Loucy (cell line): ENCODE measurements at regions not wholly inside any gene's neighbourhood (a gene's known extent, or its start where the extent isn't known, plus 50 kb on each side); places are given as distances from the start of the nearest gene placed in this dataset.

Experiments used
- H2AFZ ChIP-seq: fragments of 200-600 bp; sonication (generic); 2 replicates; pipeline ENCODE4 v1.6.0; 2016; ENCODE audit warnings: antibody characterized with exemption, mild to moderate bottlenecking, low read length, moderate library complexity
- H3F3A ChIP-seq: fragments of 200-600 bp; 2 replicates; pipeline ENCODE4 v1.6.0; 2016; ENCODE audit warnings: antibody characterized with exemption, low read depth, mild to moderate bottlenecking
- H3K27me3 ChIP-seq: fragments of 200-600 bp; sonication (generic); 2 replicates; pipeline ENCODE4 v1.6.1; 2014; ENCODE audit warnings: low read length, mild to moderate bottlenecking; ENCODE audit not compliant: insufficient read depth, poor library complexity, severe bottlenecking
- H3K36me3 ChIP-seq: fragments of 200-600 bp; sonication (generic); 2 replicates; pipeline ENCODE4 v1.6.1; 2016; ENCODE audit warnings: low read length; ENCODE audit not compliant: insufficient read depth
- H3K4me1 ChIP-seq: fragments of 200-600 bp; sonication (generic); 2 replicates; pipeline ENCODE4 v1.5.1; 2014; ENCODE audit warnings: low read length, mild to moderate bottlenecking; ENCODE audit not compliant: insufficient read depth, poor library complexity, severe bottlenecking
- H3K4me2 ChIP-seq: fragments of 200-600 bp; sonication (generic); 2 replicates; pipeline ENCODE4 v1.6.0; 2014; ENCODE audit warnings: antibody characterized with exemption, low read length, low read depth, mild to moderate bottlenecking; ENCODE audit not compliant: poor library complexity, severe bottlenecking
- H3K4me3 ChIP-seq: fragments of 200-600 bp; sonication (generic); 2 replicates; pipeline ENCODE4 v1.5.1; 2014; ENCODE audit warnings: low read length, mild to moderate bottlenecking, mixed read lengths; ENCODE audit not compliant: poor library complexity, severe bottlenecking
- H3K79me2 ChIP-seq: fragments of 200-600 bp; sonication (generic); 2 replicates; pipeline ENCODE4 v1.6.1; 2014; ENCODE audit warnings: low read length; ENCODE audit not compliant: insufficient read depth
- H3K9ac ChIP-seq: fragments of 200-600 bp; sonication (generic); 2 replicates; pipeline ENCODE4 v1.6.0; 2014; ENCODE audit warnings: mild to moderate bottlenecking, low read depth, low read length, moderate library complexity; ENCODE audit not compliant: poor library complexity, severe bottlenecking
- H3K9me2 ChIP-seq: fragments of 200-600 bp; sonication (generic); replicated peaks from 2 replicates; pipeline ENCODE4 v1.6.1; 2016; ENCODE audit warnings: low read depth, low read length, mixed read lengths
- H3K9me3 ChIP-seq: fragments of 200-600 bp; sonication (generic); 2 replicates; pipeline ENCODE4 v1.6.1; 2014; ENCODE audit warnings: mild to moderate bottlenecking, antibody characterized with exemption, low read length, low read depth; ENCODE audit not compliant: insufficient read depth
- H4K20me1 ChIP-seq: fragments of 200-600 bp; sonication (generic); 2 replicates; pipeline ENCODE4 v1.6.0; 2014; ENCODE audit warnings: antibody characterized with exemption, low read length, mild to moderate bottlenecking; ENCODE audit not compliant: insufficient read depth, poor library complexity, severe bottlenecking
- EZH2phosphoT487 ChIP-seq: fragments of 200-600 bp; IDR thresholded peaks from 2 replicates; pipeline ENCODE4 v1.6.1; 2018; ENCODE audit warnings: antibody characterized with exemption, mild to moderate bottlenecking, moderate library complexity, borderline replicate concordance
- TF ChIP-seq, protein P1 (sequence below): fragments of 200-600 bp; sonication (generic); conservative IDR thresholded peaks from 2 replicates; pipeline ENCODE4 v1.5.1; 2014; ENCODE audit warnings: mild to moderate bottlenecking, antibody characterized with exemption, low read length

DNA sequence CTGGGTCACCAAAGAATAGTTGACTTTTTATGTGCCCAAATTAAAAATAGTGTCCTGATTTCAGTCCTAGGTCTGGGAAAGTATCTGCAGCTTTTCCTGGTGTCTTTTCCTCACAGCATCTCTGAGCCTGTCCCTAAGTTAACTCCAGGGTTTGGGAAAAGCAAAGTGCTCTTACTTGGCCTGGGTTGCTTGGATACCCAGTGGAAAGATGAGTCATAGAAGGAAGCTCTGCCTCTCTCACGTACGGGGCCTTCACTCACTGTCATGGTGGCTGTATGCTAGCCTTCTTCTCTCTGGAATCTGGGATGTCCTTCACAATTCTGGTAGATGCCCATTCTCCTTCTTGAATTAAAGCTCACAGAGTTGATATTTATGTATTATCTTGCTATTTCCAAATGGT is 607.3 kb downstream of the ANKRD50 start:
- no peak overlapping the region for H2AFZ ChIP-seq
- H3K9me2 ChIP-seq = no peaks in the 10 kb centered on the region
- H3K36me3 ChIP-seq = no peaks in the 10 kb centered on the region
- H3K4me2 ChIP-seq = no peak overlapping the region
- H4K20me1 ChIP-seq = no peaks in the 10 kb centered on the region
- H3F3A ChIP-seq = no peaks in the 10 kb centered on the region
- no peaks in the 10 kb centered on the region for H3K4me1 ChIP-seq
- H3K79me2 ChIP-seq = no peaks in the 10 kb centered on the region
- no peak overlapping the region for H3K9ac ChIP-seq
- H3K4me3 ChIP-seq = no peak overlapping the region
- H3K27me3 ChIP-seq = no peaks in the 10 kb centered on the region
- H3K9me3 ChIP-seq = 0 out of 2 replicates have a peak, but pooled peaks cover 3% of the 10 kb centered on the region
- TF ChIP-seq, protein P1, sequence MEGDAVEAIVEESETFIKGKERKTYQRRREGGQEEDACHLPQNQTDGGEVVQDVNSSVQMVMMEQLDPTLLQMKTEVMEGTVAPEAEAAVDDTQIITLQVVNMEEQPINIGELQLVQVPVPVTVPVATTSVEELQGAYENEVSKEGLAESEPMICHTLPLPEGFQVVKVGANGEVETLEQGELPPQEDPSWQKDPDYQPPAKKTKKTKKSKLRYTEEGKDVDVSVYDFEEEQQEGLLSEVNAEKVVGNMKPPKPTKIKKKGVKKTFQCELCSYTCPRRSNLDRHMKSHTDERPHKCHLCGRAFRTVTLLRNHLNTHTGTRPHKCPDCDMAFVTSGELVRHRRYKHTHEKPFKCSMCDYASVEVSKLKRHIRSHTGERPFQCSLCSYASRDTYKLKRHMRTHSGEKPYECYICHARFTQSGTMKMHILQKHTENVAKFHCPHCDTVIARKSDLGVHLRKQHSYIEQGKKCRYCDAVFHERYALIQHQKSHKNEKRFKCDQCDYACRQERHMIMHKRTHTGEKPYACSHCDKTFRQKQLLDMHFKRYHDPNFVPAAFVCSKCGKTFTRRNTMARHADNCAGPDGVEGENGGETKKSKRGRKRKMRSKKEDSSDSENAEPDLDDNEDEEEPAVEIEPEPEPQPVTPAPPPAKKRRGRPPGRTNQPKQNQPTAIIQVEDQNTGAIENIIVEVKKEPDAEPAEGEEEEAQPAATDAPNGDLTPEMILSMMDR = no peak
- TF ChIP-seq EZH2phosphoT487 = no peak

DNA sequence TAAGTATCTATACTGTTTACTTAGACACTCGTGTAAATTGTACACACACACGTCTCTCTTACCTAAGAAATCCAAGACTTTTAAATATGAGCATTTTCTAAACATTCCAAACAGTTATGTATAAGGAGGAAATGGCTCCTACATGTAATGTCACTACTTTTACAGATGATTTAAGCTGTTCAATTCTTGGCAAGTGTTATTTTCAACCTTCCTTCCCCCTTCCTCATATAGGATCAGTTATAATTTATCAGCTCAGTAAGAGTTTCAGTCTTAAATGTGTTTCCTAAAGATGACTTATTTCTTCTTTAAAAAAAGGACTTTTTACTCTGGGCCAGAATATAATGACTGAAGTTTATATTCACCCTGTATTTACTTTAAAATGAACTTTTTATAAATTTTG is 601.1 kb downstream of the ANKRD50 start:
- Histone ChIP-seq H4K20me1 (no peaks in the 10 kb centered on the region), H3K79me2 (no peaks in the 10 kb centered on the region), H3K4me2 (no peak overlapping the region), H3K27me3 (no peaks in the 10 kb centered on the region), H3K36me3 (no peaks in the 10 kb centered on the region), H3K9me2 (no peaks in the 10 kb centered on the region), H2AFZ (0 out of 2 replicates have a peak overlapping the region, but pooled peaks have one; percentile 1), H3K4me3 (no peak overlapping the region), H3K9ac (no peak overlapping the region), H3K4me1 (no peaks in the 10 kb centered on the region), H3F3A (no peaks in the 10 kb centered on the region), H3K9me3 (no peaks in the 10 kb centered on the region)
- TF ChIP-seq EZH2phosphoT487 = no peak
- TF ChIP-seq, protein P1 = no peak

DNA sequence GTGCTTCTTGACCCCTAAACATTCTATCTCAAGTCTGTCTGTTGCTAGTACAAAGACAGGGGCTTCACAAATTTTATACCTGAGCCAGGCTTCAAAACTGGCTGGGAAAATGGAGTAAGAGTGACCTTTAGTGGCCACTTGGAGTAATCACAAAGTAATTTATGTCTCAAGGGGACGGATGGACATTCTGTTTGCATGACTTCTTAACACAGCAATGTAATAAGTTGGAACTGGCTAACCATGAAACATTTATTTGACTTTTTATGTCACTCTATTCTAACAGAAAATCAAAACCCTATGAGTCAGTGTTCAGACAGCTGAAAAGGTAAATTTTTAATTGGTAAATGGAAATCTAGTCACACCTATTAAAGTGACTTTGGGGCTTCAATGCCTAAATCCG is 600.6 kb downstream of the ANKRD50 start:
- no peak for TF ChIP-seq EZH2phosphoT487
- TF ChIP-seq, protein P1 = peak; percentile 77
- Histone ChIP-seq H3K27me3 (no peaks in the 10 kb centered on the region), H3K4me3 (no peak overlapping the region), H3K4me1 (no peaks in the 10 kb centered on the region), H4K20me1 (no peaks in the 10 kb centered on the region), H3K9me3 (no peaks in the 10 kb centered on the region), H3K9ac (no peak overlapping the region), H2AFZ (0 out of 2 replicates have a peak overlapping the region, but pooled peaks have one; percentile 1), H3K79me2 (no peaks in the 10 kb centered on the region), H3F3A (no peaks in the 10 kb centered on the region), H3K36me3 (no peaks in the 10 kb centered on the region), H3K4me2 (no peak overlapping the region), H3K9me2 (no peaks in the 10 kb centered on the region)
